ENCODE measurements at regions not wholly inside any gene's neighbourhood (a gene's known extent, or its start where the extent isn't known, plus 50 kb on each side); places are given as distances from the start of the nearest gene placed in this dataset.

DNA sequence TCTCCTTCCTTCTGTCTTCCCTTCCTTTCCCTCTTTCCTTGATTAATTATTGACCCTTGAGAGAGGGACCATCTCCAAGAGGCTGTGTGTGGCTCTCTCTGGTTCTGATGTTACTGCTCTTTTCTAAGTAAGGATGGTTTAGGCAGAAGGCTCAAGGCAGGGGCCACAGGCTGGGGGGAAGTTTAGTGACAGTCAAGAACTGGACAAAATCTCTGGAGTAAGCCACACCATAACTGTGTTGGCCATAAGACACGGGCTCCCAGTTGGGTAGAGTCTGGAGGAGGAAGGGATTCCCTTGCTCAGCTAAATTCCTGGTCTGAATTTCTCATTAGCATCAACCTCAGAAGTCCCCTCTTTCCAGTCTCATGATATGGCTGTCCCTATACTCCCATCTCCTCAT lies 74.7 kb downstream of the BUD13 start:
- in situ Hi-C loops (cut with HindIII; ENCODE audit: low sequenced_read_pairs): no loop called here

- in situ Hi-C loops (cut with HindIII; ENCODE audit: low sequenced_read_pairs): no loop called here
These were observed 75.1 kb downstream of the BUD13 start for GRCh38 chr11:116697639-116698038.

DNA sequence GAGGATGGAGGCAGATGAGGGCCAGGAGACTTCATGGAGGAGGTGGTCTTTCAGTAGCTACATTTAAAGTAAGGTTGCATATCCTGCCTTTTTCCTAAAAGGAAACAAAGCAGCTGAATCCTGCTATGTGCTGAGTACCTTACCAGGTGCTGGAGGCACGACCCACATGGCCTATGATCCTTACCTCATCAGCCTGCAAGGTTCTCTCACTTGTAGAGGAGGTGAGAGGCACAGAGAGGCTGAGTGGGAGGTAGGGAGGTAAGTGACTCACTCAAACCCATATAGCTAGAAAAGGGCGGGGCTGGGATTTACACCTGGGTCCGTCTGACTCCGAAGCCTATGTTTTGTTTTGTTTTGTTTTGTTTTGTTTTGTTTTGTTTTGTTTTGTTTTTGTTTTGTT lies 75.8 kb downstream of the BUD13 start:
- in situ Hi-C loops (cut with HindIII; ENCODE audit: low sequenced_read_pairs): no loop called here

DNA sequence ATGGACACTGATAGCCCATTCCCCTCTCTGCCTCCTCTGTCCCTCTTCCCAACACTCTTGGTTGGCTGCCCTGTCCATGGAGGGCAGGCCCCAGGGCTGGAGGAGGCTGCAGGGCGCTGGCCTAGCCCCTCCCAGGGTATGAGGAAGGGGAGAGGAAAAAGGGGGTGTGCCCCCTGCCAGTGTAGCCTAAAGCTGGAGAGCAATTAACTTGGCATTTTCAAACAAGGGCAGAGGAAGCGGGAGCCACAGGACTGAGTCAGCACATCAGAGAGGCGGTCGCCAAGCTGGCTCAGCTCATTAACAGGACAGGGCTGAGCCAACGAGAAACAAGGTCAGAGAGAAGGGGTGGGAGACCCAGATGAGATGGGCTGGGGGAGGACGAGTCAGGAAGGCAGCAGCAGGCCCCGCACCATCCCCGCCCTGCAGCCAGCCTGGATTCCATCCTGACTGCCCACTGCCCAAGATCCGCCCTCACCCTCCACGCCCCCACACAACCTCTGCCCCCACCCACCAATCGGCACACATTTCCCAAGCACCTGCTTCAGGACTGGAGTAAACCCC lies 76.3 kb downstream of the BUD13 start:
- in situ Hi-C loops (cut with HindIII; ENCODE audit: low sequenced_read_pairs): no loop called here

DNA sequence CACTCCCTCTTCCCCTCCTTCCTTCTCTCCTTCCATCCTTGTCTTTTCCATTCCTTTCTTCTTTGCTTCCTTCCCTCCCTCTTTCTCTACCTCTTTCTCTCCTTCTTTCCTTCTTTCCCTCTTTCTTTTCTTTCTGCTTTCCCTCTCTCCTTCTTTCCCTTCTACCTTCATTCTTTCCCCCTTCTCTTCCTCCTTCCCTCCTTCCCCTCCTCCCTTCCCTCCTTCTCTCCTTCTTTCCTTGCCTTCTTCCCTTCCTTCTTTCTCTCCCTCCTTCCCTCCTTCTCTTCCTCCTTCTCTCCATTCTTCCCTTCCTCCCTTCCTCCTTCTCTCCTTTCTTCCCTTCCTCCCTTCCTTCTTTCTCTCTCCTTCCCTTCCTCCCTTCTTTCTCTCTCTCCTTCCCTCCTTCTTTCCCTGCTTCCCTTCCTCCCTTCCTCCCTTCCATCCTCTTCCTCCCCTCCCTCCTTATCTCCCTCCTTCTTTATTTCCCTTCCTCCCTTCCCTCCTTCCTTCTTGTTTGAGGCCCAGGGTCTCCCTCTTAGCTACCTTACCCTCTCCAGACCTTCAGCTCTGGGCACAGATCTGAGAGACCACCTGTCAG lies 77.0 kb downstream of the BUD13 start:
- in situ Hi-C loops (cut with HindIII; ENCODE audit: low sequenced_read_pairs): no loop called here

DNA sequence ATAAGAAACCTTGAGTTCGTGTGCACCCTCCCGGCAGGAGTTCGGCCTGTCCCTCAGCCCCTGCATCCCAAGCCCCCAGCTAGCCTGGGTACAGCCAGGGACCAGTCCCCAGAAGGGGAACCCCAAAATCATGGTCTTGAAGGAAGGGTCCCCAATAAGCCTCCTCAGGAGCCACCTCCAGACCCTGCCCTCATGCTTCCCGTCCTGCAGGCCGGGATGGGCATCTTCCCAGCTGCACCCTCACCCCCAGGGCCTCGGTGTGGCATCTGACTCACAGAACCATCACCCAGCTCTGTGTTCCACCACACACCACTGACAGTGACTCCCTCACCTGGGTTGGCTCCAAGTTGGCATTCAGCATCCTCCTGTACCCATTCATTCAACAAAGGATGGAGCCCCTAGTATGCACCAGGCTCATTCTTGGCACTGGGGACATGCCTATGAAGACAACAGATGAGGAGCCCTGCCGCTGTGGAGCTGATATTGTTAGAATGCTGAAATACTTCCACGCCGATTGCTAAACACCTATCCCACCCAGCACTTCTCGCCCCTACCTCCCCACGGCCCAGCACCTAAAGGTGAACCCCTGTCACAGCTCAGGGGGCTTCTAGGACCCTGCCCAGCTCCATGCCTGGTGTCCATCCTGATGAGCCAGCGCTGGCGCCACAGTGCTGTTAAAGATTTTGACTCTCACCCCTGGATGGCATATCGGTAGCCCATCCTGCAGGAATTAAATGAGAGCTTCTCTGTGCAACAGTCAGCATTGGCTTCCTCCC lies 77.8 kb downstream of the BUD13 start:
- in situ Hi-C loops (cut with HindIII; ENCODE audit: low sequenced_read_pairs): no loop called here

- in situ Hi-C loops (cut with HindIII; ENCODE audit: low sequenced_read_pairs): no loop called here
These were observed 78.5 kb downstream of the BUD13 start for GRCh38 chr11:116694349-116694725.

- in situ Hi-C loops (cut with HindIII; ENCODE audit: low sequenced_read_pairs): no loop called here
These were observed 79.0 kb downstream of the BUD13 start for GRCh38 chr11:116693593-116694348.

DNA sequence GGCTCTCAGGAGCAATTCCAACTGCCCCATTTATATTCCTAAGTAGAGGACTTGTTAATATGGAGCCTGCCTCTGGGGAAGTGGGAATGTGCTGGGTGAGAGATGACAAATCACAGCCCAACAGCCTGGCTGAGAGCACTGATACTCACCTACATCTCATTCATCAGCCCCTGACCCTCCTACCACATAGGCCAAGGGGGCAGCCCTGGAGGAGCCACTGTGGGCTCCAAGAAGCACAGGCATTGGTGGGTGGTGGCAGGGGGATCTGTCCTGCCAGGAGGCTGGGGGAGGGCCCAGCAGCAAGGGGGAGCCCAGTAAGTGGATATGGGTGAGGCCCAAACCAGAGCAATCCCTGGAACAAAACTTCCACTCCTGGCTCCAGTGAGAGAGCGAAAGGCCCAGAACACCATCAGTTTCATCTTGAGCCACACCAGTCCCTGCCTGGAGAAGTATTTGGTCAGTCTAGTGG lies 79.7 kb downstream of the BUD13 start:
- in situ Hi-C loops (cut with HindIII; ENCODE audit: low sequenced_read_pairs): no loop called here

- in situ Hi-C loops (cut with HindIII; ENCODE audit: low sequenced_read_pairs): no loop called here
These were observed 80.3 kb downstream of the BUD13 start for GRCh38 chr11:116692318-116693101.

DNA sequence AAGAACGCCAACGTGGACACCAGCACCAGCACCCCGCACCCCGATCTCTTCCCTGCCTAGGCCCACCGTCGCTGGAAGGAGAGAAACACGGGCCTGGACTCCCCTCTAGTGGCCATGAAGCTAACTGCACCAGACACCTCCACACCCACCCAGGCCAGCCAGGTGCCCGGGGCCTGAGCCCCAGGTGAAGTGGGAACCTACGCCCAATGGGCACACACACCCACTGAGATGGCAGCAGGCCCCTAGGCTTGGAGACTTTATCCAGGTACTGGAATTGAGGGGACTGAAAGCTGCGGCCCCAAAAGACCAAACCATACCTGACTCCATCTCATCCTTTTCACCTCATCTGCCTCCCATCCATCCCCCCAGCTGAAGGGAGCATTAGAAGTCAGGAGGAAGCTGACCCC lies 81.0 kb downstream of the BUD13 start:
- in situ Hi-C loops (cut with HindIII; ENCODE audit: low sequenced_read_pairs): no loop called here

- in situ Hi-C loops (cut with HindIII; ENCODE audit: low sequenced_read_pairs): no loop called here
These were observed 82.2 kb downstream of the BUD13 start for GRCh38 chr11:116690611-116691010.

DNA sequence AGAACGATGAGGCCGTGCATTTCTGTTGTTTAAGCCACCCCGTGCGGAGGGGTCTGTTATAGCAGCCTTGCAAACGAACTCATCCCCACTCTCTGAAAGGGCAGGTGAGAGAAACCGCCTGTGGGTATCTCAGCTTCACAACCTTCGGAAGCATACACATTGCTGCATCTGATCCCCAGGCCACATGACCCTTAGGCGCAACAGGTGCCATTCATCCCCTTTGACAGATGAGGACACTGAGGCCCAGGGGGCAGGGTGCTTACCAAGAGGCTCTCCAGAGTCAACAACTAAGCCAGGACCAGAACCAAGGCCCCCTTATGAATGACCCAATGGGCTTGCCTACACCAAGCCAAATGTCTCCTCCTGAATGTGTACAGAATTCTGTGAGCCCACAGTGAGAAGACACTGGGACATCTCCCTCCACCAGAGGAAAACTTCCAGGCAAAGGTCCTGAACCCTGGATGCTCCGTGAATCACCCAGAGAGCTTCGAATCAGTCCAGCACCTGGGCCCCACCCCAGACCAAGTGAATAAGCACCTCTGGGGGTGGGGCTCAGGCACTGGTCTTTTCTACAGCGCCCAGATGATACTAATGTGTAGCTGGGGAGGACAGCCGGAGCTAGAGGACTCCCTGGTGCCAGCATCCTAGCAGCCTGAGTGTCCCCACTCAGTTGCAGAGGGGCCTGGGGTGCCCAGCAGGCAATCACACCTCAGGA lies 83.2 kb downstream of the BUD13 start:
- in situ Hi-C loops (cut with HindIII; ENCODE audit: low sequenced_read_pairs): no loop called here

- in situ Hi-C loops (cut with HindIII; ENCODE audit: low sequenced_read_pairs): no loop called here
These were observed 84.6 kb downstream of the BUD13 start for GRCh38 chr11:116688202-116688540.

GRCh38 chr11:116687458-116688201 lies 85.2 kb downstream of the BUD13 start:
- in situ Hi-C loops (cut with HindIII; ENCODE audit: low sequenced_read_pairs): no loop called here

GRCh38 chr11:116686866-116687265 lies 85.9 kb downstream of the BUD13 start:
- in situ Hi-C loops (cut with HindIII; ENCODE audit: low sequenced_read_pairs): no loop called here

GRCh38 chr11:116683982-116684381 lies 88.8 kb downstream of the BUD13 start:
- in situ Hi-C loops (cut with HindIII; ENCODE audit: low sequenced_read_pairs): no loop called here

DNA sequence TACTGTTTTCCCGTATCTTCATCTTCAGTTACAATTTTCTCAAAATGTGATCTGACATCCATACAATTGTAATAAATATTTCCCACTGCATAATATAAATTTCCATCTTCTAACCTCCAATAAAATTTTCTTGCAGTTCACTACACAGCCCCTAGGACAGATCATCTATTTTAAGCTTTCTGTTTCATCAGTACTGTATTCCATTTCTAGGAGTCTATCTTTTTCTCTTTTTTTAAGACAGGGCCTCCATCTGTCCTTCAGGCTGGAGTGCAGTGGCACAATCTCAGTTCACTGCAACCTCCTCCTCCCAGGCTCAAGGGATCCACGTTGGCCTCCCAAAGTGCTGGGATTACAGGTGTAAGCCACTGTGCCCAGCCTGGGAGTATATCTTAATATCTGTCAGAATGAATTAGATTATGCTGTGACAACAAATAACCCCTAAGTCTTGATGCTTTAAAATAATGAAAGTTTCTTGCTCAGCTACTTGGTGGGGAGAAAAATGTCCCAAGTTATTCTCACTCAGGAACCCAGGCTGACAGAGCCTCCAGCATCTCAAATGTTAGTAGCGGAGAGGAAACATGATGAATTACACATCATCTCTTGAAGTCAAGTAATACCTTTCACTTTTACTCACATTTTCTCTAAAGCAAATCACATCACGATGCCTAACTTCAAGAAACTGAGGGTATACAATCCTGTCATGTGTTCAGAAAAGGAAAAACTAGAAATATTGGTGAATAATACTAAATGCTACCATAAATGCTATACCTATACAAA lies 92.2 kb downstream of the BUD13 start:
- in situ Hi-C loops (cut with HindIII; ENCODE audit: low sequenced_read_pairs): no loop called here

GRCh38 chr11:116678887-116679286 lies 93.9 kb downstream of the BUD13 start:
- in situ Hi-C loops (cut with HindIII; ENCODE audit: low sequenced_read_pairs): no loop called here

All from endothelial cell of hepatic sinusoid (primary cell).